PC-3 (cell line): ENCODE measurements at regions not wholly inside any gene's neighbourhood (a gene's known extent, or its start where the extent isn't known, plus 50 kb on each side); places are given as distances from the start of the nearest gene placed in this dataset.

Experiments
- CTCF ChIP-seq: fragments of 300-600 bp; sonication (generic); conservative IDR thresholded peaks from 2 replicates; pipeline ENCODE4 v1.5.1; 2017; ENCODE audit warnings: antibody characterized with exemption, low read depth, mild to moderate bottlenecking, low read length
- EZH2 ChIP-seq: fragments of 300-600 bp; sonication (generic); IDR thresholded peaks from one replicate; pipeline ENCODE4 v1.6.1; 2017; ENCODE audit warnings: antibody characterized with exemption, mild to moderate bottlenecking, low read length; ENCODE audit not compliant: unreplicated experiment

GRCh38 chr3:154011036-154011435 lies 110.2 kb upstream of the ARHGEF26 start:
- TF ChIP-seq CTCF: no peak
- no peak for TF ChIP-seq EZH2
